ENCODE measurements at regions not wholly inside any gene's neighbourhood (a gene's known extent, or its start where the extent isn't known, plus 50 kb on each side); places are given as distances from the start of the nearest gene placed in this dataset.

GRCh38 chr10:37535459-37536246, 321.8 kb downstream of the ZNF248 start:
- TF ChIP-seq CTCF (IDR thresholded peaks at IDR 0.05) (no peak), POLR2A (IDR thresholded peaks at IDR 0.05) (no peak)
